HG03565 (cell line): ENCODE measurements at regions not wholly inside any gene's neighbourhood (a gene's known extent, or its start where the extent isn't known, plus 50 kb on each side); places are given as distances from the start of the nearest gene placed in this dataset.
"Not testable (repeated sequence)": the region's sequence is repeated elsewhere in the genome, so short reads cannot be mapped to it uniquely, and the experiment has no call there.

Experiments
- ATAC-seq: cut with Tn5 transposase; IDR thresholded peaks from one replicate; pipeline ENCODE4 v1.9.1; 2021; ENCODE audit warnings: mild to moderate bottlenecking, moderate library complexity; ENCODE audit not compliant: unreplicated experiment

- no peak for ATAC-seq
Measured at GRCh38 chr2:142827170-142827569, 50.3 kb upstream of the KYNU start.

GRCh38 chr2:142825861-142826260 lies 51.6 kb upstream of the KYNU start:
- no peak for ATAC-seq

- no peak for ATAC-seq
Measured at GRCh38 chr2:142824756-142825155, 52.7 kb upstream of the KYNU start.

- no peak for ATAC-seq
Measured at GRCh38 chr2:142822190-142822589, 55.3 kb upstream of the KYNU start.

- no peak for ATAC-seq
Measured at GRCh38 chr2:142819411-142819810, 58.1 kb upstream of the KYNU start.

GRCh38 chr2:142815375-142815774 lies 62.1 kb upstream of the KYNU start:
- no peak for ATAC-seq

- no peak for ATAC-seq
Measured at GRCh38 chr2:142813830-142814829, 63.3 kb upstream of the KYNU start.

- ATAC-seq = not testable (repeated sequence)
Measured at GRCh38 chr2:142811644-142812043, 65.8 kb upstream of the KYNU start.

- no peak for ATAC-seq
Measured at GRCh38 chr2:142805244-142805643, 72.2 kb upstream of the KYNU start.

GRCh38 chr2:142803158-142803557 lies 74.3 kb upstream of the KYNU start:
- no peak for ATAC-seq

- ATAC-seq = no peak
Measured at GRCh38 chr2:142796588-142796987, 80.9 kb upstream of the KYNU start.

- no peak for ATAC-seq
Measured at GRCh38 chr2:142796161-142796560, 81.3 kb upstream of the KYNU start.

- ATAC-seq = no peak
Measured at GRCh38 chr2:142794850-142795249, 82.6 kb upstream of the KYNU start.

- ATAC-seq = not testable (repeated sequence)
Measured at GRCh38 chr2:142792328-142792727, 85.1 kb upstream of the KYNU start.

- ATAC-seq = no peak
Measured at GRCh38 chr2:142791335-142791734, 86.1 kb upstream of the KYNU start.

GRCh38 chr2:142786918-142787702 lies 90.4 kb upstream of the KYNU start:
- no peak for ATAC-seq

GRCh38 chr2:142782942-142783443 lies 94.5 kb upstream of the KYNU start:
- ATAC-seq = no peak

GRCh38 chr2:142781146-142781545 lies 96.3 kb upstream of the KYNU start:
- no peak for ATAC-seq

- ATAC-seq = no peak
Measured at GRCh38 chr2:142778289-142778688, 99.2 kb upstream of the KYNU start.

- ATAC-seq = no peak
Measured at GRCh38 chr2:142777742-142778141, 99.7 kb upstream of the KYNU start.

- ATAC-seq = no peak
Measured at GRCh38 chr2:142769761-142770160, 107.7 kb upstream of the KYNU start.

GRCh38 chr2:142767847-142768246 lies 109.6 kb upstream of the KYNU start:
- no peak for ATAC-seq
